Omental fat pad (tissue), 3 donors: ENCODE measurements at regions not wholly inside any gene's neighbourhood (a gene's known extent, or its start where the extent isn't known, plus 50 kb on each side); places are given as distances from the start of the nearest gene placed in this dataset.

Experiments
- ATAC-seq: fragments of 150-250 bp; one replicate; pipeline ENCODE4 v1.9.1; 2016; ENCODE audit warnings: mild to moderate bottlenecking, moderate library complexity; ENCODE audit not compliant: low FRiP score
- DNase-seq: peaks from one replicate; pipeline ENCODE4 v3.0.0-alpha.2; 2019; ENCODE audit warnings: low spot score
- CTCF ChIP-seq, 3 donors: fragments of 450-650 bp; IDR thresholded peaks; one replicate each; pipeline ENCODE4 v1.5.1; 2016 to 2017; ENCODE audit warnings: antibody characterized with exemption in 3 of 3, mild to moderate bottlenecking in 3 of 3, moderate library complexity in 2 of 3

GRCh38 chr18:38526922-38527321 lies 961.3 kb upstream of the CELF4 start:
- TF ChIP-seq CTCF (IDR thresholded peaks at IDR 0.05): no peak
- DNase-seq (no peak), ATAC-seq (no peak)

GRCh38 chr18:38525039-38525438 lies 959.4 kb upstream of the CELF4 start:
- ATAC-seq: no peak
- no peak for TF ChIP-seq CTCF (IDR thresholded peaks at IDR 0.05)
- no peak for DNase-seq

- ATAC-seq (no peak), DNase-seq (no peak)
- TF ChIP-seq CTCF (IDR thresholded peaks at IDR 0.05): no peak
These were observed 955.2 kb upstream of the CELF4 start for GRCh38 chr18:38520786-38521185.

GRCh38 chr18:38502539-38502938 lies 936.9 kb upstream of the CELF4 start:
- ATAC-seq: no peak
- TF ChIP-seq CTCF (IDR thresholded peaks at IDR 0.05): no peak

GRCh38 chr18:38497266-38497665 lies 931.7 kb upstream of the CELF4 start:
- no peak for DNase-seq
- TF ChIP-seq CTCF (IDR thresholded peaks at IDR 0.05): no peak
- ATAC-seq: no peak

More at GRCh38 chr18:38502539-38502938, 936.9 kb upstream of the CELF4 start:
- DNase-seq: no peak

- no peak for ATAC-seq
- no peak for TF ChIP-seq CTCF (IDR thresholded peaks at IDR 0.05)
These were observed 930.7 kb upstream of the CELF4 start for GRCh38 chr18:38496222-38496793.

GRCh38 chr18:38494065-38494464 lies 928.5 kb upstream of the CELF4 start:
- DNase-seq (no peak), ATAC-seq (no peak)
- no peak for TF ChIP-seq CTCF (IDR thresholded peaks at IDR 0.05)

More at GRCh38 chr18:38496222-38496793, 930.7 kb upstream of the CELF4 start:
- DNase-seq: no peak
